DMS 273 (cell line): ENCODE measurements at regions not wholly inside any gene's neighbourhood (a gene's known extent, or its start where the extent isn't known, plus 50 kb on each side); places are given as distances from the start of the nearest gene placed in this dataset.
"Not testable (repeated sequence)": the region's sequence is repeated elsewhere in the genome, so short reads cannot be mapped to it uniquely, and the experiment has no call there.

Experiments
- DNase-seq: peaks from one replicate; lab custom pipeline; 2025; ENCODE audit not compliant: unreplicated experiment; lab: John Stamatoyannopoulos, UW

DNA sequence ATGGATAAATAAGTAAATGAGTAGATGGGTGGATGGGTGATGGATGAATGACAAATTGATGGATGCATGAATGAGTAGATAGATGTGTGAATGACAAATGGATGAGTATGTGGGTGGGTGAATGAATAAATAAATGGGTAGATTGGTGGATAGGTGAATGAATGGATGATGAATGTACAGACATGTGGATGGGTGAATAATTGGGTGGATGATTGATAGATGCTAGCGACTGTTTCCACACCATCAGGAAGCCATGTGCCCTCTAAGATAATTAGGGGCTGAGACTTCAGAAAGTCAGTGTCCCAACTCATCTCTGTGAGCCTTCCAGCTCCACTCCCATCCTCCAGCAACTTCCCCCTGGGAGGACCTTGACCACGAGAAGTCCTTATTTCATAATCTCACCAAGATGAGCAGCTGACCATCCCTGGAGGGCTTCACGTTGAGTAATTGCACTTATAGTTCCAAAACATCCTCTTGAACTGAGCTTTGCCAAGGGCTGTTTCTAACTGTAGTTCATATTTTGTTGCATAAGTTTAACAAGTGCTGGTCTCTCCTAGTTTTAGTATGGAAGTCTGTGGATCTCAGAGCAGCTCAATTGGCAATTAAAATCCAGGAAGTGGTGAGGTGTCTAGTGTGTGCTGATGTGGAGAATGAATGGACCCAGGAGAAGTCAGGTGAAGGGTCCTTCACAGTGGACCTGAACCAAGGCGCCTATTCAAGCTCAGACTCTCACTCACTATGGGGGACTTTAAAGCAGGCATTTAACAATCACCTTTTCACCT, 295.7 kb downstream of the ADGRD1 start:
- no peak for DNase-seq

DNA sequence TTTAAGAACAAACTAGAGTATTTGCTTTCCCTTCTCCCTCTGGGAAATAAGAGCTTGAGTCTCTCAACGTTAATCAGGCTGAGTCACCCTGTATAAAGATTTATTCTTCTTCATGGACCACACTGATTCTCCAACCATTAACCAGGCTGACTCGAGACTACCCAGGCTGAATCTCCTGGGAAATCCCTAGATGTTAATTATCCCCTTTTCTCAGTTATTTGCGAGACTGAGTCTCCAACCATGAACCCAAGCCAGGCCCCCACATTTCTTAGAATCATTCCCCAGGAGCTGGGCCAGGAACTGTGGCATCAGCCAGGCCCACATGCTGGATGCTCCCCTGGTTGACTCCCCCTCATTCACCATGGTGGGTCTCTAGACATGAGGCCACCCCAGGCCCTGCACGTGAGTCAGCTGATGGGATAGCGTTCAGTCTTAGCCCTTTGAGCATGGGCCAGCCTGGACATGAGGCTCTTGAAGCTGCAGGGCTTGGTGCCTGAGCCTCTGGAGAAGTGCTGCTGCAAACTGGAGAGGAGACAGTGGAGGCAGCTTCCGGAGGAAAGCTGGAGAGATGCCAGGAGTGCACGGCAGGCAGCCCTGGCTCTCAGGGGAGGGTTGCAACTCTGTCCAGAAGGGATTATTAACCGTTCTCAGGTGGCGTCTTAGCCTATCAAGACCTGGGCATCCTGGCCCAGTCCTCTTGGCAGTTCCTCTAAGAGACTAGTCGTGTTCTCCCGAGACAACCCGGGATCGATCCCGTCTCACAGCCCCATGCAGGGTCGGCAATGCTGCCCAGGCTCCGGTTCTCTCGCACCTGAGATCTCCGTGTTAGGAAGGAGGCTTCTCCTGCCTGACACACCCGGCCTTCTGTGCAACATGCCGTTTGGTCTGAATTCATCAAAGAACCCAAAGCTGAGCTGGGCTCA, 296.6 kb downstream of the ADGRD1 start:
- DNase-seq = peak; percentile 35

DNA sequence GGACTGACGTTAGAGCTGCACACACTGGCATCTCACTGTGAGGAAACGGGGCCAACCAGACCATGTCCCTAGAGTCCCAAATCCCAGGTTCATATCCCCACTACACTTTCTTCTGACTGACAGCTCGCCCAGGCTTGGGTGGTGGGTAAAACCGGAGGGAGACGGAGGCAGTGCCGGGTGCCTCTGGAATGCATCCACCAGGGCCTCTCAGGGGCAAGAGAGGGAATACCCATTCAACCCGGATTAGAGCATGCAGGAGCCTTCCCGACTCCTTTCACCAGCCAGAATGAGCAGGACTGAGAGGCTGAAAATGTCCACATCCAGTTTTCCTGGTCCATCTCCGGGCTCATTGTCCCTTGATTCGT, 297.2 kb downstream of the ADGRD1 start:
- DNase-seq = no peak

DNA sequence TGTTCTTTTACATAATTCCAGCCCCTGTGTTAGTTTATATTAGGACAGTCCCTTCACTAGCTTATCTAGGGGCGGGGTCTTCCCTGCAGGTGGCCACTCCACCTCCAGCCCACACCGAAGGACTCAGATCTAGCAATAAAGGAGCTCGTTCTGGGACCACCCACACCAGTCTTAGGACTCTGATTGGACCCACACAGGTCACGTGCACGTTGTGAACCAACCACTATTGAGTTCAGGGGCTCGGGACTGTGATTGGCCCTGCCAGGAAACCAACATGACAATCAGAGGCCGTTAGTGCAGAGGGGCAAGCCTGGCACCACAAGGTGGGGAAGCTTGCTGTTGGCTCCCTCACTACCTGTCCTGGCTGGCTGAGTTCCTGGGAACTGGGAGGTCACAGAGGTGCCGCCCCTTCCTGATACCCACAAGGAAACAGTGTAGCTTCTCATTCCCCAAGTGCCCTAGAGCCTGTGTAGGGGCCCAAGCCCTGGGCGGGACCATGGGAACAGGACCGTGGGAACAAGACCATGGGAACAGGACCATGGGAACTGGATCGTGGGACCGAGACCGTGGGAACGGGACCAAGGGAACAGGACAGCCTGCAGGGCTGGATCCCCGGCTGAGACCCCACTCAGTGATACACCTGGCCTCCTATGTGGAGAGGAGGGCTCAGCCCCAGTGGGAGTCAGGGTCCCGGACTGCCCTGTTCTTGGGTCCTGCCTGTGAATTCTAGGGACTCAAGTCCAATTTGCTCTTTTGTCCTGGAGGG, 297.8 kb downstream of the ADGRD1 start:
- no peak for DNase-seq

DNA sequence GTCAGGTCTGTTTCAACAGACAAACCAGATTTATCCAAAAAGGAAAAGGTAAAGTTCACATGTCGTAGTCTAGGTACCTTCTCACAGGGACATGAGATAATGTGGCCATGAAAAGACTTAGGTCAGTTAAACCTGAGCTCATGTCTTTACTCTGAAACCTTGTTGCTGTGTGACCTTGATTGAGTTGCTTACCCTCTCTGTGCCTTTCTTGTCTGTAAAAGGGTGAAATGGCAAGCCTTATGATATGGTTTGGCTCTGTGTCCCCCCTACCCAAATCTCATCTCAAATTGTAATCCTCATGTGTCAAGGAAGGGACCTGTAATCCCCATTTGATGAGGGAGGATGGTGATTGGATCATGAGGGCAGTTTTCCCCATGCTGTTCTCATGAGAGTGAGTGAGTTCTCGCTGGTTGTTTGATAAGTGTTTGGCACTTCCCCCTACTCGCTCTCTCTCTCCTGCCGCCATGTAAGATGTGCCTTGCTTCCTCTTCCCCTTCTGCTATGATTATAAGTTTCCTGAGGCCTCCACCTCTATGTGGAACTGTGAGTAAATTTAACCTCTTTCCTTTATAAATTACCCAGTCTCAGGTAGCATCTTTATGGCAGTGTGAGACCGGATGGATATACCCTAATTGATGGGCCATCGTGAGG, 299.8 kb downstream of the ADGRD1 start:
- no peak for DNase-seq

DNA sequence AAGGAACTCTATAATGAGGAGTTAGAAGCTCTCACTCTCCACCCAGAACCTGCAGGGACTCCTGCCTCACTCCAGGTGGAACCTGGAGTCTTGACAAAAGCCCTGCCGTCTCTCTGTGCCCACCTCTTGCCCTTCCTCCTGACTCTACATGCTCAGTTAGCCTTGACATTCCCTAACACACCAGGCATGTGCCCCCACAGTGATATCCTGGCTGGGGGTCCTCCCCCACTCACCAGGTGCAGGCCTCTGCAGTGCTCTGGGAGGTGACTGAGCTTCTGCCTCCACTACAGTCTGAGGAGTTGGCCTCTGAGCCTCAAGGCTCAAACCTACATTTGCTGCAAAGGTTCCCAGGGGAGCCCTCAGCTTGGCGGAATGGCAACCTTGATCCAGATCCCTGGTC, 300.7 kb downstream of the ADGRD1 start:
- DNase-seq = no peak

DNA sequence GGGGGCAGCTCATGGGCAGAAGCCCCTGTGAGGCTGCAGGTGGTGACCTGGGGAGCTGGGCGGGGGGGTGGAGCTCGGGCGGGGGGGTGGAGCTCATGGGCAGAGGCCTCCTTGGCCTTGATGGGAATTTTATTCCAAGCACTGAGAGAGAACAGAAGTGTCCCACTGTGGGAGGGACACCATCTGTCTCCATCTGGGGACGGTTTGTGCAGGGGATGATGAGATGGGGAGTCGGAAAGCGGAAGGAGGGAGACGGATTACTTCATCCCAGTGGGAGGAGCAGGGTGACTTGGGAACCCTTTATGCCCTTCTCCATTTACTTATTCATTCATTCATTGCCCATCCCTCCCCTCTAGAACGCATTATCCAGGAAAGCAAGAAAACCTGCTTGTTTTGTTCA, 304.7 kb downstream of the ADGRD1 start:
- peak; percentile 18 for DNase-seq

DNA sequence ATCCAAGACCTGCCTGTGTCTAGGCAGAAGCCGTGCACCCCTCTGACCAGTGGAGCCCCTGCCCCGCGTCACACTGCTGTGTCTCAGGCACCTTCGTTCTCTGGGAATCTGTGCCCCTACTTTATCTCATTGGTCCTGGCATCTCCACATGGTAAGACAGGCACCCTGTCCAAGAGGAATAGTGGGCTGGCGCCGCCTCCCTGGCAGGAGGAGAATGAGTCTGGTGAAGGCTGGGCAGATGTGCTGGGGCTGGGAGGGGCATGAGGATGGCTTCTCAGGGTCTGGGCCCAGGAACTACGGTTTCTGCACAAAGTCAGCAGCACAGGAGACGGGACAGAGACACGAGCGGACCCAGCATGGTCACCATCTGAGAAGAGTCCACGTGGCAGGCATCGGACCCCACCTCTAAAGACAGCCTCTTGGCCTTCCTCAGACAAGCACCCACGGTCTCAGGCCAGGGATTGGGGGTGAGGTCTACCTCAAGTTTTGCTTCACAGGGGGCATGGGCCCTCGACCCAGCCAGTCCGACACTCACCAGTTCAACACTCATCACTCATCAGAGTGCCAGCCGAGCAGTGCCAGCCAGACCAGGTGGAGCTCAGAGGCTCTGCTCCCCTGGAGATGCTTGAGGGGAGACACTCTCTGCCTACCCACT, 306.7 kb downstream of the ADGRD1 start:
- no peak for DNase-seq

DNA sequence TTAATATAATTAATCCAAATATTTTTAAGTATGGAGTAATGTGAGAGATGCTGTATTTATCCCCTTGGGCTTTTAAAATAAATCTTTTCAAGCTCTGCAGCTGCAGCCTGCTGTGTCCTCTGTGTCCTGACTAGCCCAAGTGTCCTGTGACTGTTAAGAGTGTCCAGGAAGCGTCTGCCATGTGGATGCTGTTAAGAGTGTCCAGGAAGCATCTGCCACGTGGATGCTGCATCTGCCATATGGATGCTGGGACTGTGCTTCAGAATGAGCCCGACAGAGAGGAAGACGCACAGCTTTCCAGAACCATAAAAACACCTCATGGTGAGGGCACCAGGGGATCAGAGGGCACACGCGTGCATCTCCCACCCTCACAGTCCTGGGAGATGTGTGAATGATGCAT, 307.2 kb downstream of the ADGRD1 start:
- DNase-seq = no peak

DNA sequence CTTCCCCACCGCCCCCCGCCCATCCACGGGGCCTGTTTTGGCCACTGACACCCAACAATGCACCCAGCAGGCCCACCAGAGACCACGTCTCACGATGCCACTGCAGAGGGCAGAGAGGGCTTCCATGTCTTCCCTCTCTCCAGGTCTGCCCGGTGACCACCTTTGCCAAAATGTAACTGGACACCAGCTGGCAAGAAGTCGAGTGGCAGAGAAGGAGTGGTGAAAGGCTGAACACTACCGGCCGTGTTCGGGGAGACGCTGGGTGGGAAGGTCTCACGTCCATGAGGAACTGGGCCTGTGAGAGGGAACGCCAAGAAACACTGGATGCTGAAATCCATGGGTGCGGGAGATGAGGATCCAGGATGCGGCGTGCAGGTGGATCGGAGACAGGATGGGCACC, 308.2 kb downstream of the ADGRD1 start:
- no peak for DNase-seq

DNA sequence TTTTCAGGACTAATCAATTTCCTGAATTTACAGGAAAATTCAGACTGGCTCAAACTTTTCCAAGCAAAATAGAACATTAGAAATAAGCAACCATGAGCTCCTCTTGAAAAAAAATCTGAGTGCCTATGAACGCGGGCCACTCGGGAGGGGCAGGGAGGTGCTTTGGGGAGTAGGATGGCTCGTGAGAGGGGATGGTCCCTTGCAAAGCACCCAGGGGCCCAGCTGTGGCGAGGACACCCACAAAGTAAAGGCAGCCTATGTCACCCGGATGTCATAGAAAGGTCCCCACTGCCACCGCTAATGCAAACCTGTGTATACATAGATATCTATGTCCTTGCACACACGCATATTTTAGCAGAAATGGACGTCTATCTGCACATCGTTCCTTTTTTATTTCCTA, 309.9 kb downstream of the ADGRD1 start:
- no peak for DNase-seq

DNA sequence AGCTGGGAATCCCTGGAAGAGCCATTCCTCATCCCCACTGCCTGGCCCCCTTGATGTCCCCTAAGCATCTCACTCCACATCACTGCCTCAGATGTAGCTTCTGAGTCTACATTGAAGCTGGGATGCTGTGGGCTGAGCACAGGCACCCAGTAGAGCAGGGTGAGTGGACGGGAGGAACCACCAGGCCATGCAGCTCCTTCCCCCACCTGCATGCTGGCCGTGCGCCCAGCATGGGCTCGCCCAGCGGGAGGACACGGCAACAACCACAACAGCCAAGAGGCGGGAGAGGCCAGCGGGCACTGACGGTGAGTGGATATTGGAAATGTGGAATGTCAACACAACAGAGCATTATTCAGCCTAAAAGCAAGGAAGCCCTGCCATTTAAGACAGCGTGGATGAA, 310.9 kb downstream of the ADGRD1 start:
- DNase-seq = no peak

DNA sequence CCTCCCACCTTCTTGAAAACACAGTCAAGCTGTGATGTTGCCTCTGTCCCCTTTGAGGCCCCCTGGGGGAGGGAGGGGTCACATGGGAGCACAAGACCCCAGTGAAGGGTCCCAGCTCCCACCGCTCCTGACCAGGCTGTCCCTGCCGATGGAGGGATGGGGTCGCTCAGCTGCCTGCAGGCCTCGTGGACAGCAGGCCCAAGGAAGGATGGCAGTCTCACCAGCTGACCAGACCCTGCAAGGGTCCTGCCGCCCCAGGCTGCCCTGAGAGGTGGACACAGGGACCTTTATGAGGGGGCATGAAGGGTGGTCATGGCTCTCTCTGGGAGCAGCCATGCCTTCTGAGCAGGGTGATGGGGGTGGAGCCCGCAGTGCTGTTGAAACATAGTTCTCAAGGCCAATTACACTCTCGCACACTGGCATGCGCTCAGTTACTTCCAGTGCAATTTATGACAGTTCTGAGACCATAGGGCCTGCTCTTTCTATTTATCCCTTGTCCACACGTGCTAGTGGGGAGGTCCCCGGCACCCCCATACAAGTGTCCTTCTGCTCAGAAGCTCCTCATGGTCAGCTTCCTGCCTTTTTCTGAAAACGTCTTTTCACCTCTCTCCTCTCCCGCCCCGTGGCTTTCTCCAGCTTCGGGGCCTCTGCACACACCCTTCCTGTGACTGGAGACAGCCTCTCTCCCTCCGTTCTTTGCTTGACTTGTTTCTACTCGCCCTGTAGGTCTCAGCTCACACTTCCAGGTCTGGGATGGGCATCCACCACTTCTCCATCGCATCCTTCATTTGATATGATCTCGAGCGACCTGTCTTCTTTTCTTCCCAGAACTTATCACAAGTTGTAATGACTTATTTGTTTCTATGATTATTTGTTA, 313.1 kb downstream of the ADGRD1 start:
- DNase-seq = no peak

DNA sequence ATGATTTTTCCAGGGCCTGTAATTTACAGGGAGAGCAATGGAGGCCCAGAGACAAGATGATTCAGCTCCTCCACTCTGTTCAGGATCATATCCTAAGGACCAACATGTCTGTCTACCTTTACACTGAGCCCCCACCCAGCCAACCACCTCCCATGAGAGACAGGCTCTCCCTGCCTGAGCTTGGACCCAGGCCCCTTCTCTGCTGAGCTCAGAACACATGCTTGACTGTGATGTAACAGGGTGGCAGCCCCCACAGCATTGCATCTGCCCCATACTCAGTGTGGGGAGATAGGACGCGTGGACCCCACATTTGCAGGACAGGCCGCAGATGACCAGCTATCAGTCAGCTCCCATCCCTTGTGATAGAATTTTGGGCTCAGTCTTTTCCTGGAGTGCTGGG, 313.9 kb downstream of the ADGRD1 start:
- DNase-seq = no peak

DNA sequence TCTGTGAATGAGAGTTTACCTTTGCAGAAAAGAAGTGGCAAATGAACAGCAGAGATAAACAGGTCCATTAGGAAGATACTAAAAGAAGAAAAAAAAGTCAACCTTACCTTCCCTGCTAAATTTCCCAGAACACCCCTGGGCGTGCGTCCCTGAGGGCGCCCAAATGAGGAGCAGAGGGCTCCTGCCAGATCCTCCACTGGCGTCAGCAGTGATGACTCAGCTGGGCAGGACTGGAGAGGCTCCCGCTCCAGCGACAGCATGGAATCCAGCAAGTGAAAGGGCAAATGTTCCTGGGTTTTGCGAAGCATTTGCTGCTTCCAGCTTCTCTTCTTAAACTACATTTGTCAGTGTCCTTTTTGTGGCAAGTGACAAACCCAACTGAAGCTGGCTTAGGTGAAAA, 314.4 kb downstream of the ADGRD1 start:
- not testable (repeated sequence) for DNase-seq

DNA sequence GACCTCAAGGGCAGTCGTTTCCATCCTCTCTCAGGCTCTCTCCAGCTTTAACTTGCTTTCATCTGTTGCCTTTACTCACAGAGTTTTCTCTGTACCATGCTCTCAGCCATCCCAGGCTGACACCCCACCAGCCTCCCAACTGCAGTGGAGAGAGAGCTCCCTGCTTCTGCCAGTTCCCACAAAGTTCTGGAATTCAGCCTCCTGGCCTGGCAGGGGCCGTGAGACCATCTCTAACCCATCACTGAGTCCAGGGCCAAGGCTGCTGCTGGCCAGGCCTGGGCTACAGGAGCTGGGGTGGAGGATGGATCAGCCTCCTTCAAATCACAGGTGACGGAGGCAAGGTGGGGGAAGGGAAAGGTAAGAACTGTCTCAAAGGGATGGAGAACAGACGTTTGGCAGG, 314.9 kb downstream of the ADGRD1 start:
- not testable (repeated sequence) for DNase-seq

DNA sequence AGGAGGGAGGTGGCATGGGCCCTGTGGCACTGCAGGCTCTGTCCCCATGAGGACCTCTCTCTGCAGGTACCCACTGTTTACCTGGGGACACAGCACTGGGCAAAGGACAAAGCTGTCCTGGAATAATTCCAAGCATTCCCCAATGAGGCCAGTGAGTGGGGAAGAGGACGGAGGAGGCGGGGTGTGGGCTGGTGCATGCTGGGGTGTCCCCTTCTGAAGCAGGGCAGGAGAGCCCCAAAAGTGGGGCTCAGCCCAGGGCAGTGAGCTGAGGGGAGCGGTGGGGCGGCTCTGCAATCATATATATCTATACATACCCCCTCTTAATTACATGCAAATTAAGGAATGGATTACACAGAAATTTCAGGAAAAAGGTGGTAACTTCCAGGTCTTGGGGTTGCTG, 315.8 kb downstream of the ADGRD1 start:
- no peak for DNase-seq

DNA sequence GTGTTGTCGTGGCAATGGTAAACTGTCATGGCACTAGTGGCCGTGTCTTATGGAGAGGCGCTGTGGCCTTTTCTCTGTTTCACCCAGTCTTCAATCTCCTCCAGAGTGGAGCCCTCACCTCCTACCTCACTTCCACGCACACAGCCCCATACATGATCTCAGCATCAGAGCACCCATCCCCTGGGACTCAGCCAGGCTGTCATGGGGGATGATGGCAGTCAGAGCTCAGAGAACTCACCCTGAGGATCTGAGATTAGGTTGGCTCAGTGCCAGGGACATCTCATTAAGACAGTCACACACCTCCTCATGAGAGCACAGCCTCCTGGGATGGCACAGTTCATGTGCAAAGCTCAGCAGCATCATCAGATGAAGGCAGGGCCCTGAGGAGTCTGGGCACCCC, 316.3 kb downstream of the ADGRD1 start:
- not testable (repeated sequence) for DNase-seq

DNA sequence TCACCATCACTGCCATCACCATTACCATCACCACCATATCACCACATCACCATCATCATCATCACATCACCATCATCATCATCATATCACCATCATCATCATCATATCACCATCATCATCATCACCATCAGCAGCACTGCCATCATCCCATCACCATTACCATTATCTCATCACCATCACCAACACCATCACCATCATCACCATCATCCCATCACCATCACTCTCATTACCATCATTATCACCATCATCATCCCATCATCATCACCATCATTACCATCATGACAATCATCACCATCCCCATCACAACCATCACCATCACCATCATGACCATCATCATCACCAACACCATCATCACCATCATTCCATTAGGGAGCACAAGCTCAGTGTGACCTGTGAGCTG, 318.0 kb downstream of the ADGRD1 start:
- DNase-seq = no peak
